ENCODE measurements at regions not wholly inside any gene's neighbourhood (a gene's known extent, or its start where the extent isn't known, plus 50 kb on each side); places are given as distances from the start of the nearest gene placed in this dataset.

DNA sequence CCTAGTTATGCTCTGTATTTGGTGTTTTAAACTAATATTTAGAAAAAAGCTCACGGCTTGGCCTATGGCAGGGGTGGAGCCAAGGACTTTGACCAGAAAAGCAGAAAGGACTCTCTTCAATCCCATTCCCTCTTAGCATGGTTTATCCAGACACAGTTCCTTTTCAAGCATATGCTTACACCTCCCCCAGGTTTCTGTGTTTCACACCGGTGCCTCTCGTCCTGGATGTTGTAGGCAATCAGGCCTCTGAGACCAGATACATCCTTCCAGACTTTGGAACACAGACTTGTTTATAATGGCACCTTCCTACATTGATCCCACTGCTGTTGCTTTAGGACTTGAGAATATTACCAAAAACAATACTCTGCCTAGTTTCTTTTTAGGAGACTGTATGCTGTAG is 440.5 kb upstream of the ARPP21 start:
- TF ChIP-seq, protein P1, sequence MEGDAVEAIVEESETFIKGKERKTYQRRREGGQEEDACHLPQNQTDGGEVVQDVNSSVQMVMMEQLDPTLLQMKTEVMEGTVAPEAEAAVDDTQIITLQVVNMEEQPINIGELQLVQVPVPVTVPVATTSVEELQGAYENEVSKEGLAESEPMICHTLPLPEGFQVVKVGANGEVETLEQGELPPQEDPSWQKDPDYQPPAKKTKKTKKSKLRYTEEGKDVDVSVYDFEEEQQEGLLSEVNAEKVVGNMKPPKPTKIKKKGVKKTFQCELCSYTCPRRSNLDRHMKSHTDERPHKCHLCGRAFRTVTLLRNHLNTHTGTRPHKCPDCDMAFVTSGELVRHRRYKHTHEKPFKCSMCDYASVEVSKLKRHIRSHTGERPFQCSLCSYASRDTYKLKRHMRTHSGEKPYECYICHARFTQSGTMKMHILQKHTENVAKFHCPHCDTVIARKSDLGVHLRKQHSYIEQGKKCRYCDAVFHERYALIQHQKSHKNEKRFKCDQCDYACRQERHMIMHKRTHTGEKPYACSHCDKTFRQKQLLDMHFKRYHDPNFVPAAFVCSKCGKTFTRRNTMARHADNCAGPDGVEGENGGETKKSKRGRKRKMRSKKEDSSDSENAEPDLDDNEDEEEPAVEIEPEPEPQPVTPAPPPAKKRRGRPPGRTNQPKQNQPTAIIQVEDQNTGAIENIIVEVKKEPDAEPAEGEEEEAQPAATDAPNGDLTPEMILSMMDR (IDR thresholded peaks at IDR 0.05): no peak
- no peak for TF ChIP-seq POLR2A (IDR thresholded peaks at IDR 0.05)

All from esophagus squamous epithelium (tissue), 4 donors.